ENCODE measurements at regions not wholly inside any gene's neighbourhood (a gene's known extent, or its start where the extent isn't known, plus 50 kb on each side); places are given as distances from the start of the nearest gene placed in this dataset.
A peak's percentile ranks its signal among the peaks of the same experiment; 100 is the strongest.
"Not testable (repeated sequence)": the region's sequence is repeated elsewhere in the genome, so short reads cannot be mapped to it uniquely, and the experiment has no call there.

DNA sequence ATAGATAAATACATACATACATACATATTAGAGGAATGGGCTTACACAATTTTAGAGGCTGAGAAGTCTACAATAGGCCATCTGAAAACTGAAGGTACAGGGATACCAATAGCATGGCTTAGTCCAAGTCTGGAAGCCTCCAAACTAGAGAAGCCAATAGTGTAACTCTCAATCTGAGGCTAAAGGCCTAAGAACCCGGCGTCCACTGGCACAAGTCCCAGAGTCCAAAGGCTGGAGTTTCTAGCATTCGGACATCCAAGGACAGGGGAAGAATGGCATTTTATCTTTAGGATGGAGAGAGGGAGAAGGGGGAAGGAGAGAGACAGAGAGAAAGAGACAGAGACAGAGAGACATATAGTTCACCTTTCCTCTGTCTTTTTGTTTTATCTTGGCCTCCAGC, 63.7 kb upstream of the SYT4 start:
- no peak for DNase-seq

DNA sequence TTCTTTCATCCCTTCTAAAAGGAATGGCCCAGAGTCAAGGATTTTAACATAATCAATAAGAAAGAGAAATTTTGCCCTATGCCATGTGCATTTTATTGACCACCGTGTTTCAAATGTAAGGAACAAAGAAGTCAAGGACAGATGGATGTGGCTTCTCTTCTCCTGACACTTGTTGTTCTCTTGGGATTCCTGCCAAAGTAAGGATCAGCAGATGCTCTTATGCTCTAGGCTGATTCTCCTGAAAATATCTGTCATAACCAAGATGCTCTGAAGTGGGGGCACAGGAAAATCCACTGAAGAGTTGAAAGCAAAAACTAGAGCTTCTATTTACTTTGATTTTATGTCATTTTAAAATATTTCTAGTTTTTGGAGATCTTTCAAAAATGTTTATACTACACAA, 72.9 kb upstream of the SYT4 start:
- DNase-seq, result no peak

DNA sequence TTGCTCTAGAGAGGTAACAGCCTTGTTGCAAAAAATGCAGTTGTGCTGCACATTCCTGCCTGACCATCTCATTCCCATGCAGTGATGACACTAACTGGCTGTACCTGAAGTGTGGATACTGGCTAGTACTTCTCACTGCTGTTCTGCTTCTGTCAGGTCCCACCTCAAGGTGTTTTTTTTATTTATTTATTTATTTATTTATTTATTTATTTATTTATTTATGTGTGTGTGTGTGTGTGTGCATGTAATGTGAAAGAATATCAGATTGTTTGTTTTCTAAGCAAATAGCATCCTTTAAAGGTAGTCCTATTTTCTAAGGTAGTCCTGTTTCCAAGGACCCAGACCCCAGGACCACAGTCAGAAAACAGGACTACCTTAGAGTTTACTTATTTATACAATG, 87.2 kb upstream of the SYT4 start:
- DNase-seq, result no peak

DNA sequence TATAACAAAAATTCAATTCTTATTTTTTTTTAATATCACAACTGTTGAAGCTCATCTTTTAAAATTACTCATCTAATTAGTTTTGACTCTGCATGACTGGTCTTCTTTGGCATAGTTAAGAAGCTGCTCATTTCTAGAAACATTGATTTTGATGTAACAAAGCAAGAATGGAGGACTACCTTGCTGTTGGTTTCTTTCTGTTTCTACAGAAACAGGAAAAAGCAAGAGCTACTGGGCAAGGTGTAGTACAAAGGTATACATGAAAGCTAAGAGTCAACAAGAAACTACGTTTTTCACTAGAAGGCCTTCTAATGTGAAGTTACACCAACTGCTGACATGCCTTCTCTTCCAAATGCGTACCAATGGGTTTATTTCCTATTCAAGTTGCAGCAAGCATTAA, 90.6 kb upstream of the SYT4 start:
- no peak for DNase-seq

DNA sequence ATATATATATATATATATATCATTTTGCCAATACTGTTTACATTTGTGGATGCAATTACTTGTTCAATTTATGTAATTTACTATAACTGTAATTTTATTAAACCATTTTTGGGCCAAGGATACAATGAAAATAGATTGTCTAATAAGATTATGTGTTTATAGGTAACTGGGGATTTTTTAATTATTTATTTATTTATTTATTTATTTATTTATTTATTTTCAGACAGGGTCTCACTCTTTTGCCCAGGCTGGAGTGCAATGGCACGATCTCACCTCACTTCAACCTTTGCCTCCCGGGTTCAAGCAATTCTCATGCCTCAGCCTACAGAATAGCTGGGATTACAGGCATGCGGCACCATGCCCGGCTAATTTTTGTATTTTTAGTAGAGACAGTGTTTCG, 92.0 kb upstream of the SYT4 start:
- DNase-seq, result not testable (repeated sequence)

DNA sequence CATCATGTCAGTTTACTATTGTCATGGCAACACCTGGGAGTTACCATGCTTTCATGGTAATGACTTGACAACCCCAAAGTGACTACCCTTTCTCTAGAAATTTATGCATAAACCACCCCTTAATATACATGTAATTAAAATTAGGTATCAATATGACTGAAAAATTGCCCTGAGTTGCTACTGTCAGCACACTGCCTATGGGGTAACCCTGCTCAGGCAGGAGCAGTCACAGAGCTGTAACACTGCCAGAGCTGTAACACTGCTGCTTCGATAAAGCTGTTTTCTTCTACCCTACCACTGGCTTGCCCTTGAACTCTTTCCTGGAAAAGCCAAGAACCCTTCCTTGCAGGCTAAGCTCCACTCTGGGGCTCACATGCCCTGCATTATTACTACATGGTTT, 95.5 kb upstream of the SYT4 start:
- no peak for DNase-seq

DNA sequence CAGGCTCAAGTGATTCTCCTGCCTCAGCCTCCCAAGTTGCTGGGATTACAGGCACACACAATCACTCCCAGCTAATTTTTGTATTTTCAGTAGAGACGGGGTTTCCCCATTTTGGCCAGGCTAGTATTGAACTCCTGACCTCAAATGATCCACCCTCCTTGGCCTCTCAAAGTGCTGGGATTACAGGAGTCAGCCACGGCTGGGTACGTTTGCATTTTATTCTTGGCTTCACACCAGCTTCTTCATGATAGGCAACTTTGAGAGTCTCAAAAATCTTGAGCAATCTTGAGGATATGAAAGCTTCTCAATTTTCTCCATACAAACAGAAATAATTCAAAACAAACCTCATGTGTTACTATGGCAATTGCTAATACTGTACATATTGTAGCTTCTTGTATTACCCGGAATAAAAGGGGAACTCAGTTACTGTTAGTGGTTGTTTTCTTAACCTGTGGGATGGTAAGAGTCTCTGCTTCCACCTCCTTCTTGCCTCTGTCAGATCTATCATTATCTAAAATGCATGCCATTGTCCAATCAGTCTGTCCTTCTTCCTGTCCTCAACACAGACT, 102.9 kb upstream of the SYT4 start:
- no peak for DNase-seq

DNA sequence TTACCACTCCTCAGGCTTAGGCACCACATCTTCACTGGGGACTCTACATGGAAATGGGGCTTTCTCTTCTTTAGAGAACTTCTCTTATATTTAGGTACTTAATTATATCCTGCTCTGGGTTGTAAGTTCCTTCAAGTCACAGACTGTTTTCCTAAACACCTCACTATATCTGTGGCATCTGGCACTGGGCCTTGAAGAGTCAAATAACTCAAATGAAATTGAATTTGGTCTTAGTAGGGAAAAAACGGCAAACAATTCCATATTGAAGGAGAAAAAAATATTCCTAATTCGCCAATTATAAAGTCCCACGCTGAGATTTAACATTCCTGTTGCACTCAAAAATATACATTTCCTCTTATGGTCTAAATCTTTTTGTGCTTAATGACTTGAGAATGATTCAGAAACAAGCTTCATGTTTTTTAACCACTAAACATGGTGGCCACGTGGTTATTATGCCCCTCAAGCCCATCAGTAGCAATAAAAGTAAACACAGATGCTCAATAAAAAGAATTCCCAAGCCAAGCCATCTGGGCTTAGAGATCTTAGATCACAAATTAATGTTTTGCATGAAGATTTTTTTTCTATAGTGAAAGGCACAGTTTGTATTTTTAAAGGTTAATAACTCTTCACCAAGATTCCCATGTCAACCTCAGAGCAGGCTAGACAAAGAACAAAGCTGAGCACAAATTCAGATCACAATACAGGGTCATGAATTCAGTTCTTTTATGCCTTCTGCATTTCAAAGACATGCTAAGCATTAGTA, 105.5 kb upstream of the SYT4 start:
- no peak for DNase-seq

DNA sequence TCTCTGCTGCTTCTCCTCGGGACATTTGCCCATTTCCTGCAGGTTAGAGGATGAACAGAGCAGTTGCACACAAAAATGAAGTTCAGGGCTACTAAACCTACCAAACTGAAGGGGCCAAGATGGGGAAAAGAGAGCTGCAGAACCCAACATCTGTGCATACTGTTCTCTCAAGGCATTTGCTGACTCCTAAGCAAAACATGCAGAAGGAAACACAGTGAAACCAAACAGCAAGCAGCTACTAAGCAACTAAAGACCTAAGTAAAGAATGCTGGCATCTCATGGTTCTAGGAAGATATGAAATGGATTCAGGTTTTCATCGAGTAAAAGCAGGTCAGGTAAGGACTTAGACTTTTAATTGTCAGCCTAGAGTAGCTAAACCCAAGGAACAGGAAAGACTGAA, 111.9 kb upstream of the SYT4 start:
- DNase-seq, result no peak

DNA sequence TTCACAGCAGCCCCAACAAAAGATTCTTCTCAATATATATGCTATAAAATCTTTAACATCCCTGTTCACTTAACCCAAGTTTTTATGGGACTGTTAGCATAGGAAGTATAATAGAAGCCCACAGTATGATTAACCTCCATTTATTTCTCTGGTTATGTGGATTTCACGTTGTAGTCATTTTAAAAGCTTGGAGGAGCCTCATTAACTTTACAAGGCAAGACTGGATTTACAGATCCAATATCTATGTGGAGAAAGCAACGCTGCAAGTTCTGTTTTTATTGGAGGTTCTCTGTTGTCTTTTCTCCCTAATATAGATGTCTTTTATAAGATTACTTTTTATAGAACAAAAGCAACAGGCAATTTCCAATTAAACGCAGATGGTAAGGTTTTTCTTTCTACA, 114.9 kb upstream of the SYT4 start:
- DNase-seq, result no peak

DNA sequence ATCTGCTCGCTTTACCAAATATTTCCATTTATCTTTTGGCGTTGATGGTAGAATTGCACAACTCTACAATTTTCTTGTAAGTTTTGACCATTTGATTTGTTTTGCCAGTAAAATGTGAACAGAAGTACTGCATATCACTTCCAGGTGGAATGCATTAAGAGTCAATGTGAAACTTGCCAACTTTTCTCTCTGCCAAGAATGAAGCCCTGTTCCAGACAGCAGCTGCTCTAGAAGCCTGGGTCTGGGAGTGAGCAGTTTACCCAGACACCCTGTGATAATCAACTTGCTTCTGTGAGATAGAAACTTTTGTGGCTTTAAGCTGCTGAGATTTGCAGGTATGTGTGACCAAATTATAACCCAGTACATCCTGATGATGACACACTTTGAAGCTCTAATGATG, 115.9 kb upstream of the SYT4 start:
- no peak for DNase-seq

DNA sequence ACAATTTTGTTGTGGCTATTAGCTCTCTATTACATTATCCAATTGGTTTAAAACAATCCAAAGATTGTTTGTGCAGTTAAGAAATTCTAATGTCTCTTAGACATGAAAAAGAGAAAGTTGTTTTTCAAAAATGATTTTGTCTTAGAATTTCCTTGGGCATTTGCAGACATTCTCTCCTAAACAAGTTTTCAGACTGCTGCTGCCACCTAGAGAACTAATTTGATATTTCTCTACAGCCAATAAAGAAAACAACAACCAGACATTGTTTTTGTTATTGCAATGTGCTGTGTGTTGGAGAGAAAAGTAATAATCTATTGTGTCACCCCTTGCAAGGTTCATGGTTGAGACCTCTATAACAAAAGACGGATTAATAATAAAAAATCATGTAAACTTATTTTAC, 119.0 kb upstream of the SYT4 start:
- DNase-seq, result peak; percentile 29

DNA sequence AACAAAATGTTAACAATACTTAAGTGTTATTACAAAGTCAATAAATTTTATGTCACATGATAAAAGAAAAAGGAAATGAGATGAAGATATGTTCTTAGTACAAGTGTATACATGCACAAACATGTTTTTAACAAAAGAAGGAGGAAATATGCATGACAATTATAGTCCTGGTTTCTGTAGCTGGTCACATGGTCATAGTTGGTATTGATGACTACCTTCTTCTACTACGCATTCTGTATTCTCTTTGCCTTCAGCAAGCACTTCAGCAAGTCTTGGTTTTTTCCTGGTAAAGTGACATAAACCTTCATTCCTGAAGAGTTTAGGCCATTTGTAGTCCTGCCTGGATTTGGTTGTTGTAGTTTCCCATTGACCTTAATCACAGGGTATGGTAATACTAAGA, 121.3 kb upstream of the SYT4 start:
- no peak for DNase-seq

DNA sequence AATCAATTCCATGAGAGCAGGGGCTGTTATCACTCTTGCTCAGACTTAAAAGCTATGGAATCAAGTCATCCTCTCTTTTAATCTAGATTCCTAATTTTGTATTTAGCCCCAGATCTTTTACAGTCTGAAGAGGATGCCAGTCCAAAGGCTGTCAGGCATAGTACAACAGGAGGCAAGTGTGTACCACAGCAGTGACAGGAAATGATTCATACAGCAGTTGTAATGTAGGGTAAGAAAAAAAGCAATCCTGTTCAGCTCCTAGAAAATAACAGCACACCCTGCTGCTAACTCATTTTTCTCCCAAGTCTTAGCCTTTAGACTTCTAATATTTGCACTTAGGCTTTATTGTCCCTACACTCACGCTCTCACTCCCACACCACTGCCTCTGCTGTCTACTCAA, 127.8 kb upstream of the SYT4 start:
- DNase-seq, result no peak

DNA sequence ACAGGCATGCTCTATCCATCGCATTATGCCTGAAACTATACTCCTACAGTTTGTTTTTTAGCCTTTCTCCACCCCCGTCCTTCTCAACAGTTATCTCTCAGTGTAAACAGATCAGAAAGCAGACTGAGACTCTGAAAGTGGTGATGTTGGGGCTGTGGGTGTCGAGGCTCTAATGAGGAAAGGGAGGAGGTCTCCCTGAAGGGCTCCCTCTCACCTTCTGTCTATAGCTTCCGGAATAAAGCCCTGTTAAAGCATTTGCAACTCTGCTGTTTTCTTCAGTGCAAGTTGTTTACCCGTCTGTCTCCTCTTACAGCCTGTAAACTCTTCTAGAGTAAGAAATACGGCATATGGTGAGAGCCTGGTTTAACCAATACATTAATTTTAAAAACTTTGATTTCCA, 136.7 kb upstream of the SYT4 start:
- DNase-seq, result no peak

DNA sequence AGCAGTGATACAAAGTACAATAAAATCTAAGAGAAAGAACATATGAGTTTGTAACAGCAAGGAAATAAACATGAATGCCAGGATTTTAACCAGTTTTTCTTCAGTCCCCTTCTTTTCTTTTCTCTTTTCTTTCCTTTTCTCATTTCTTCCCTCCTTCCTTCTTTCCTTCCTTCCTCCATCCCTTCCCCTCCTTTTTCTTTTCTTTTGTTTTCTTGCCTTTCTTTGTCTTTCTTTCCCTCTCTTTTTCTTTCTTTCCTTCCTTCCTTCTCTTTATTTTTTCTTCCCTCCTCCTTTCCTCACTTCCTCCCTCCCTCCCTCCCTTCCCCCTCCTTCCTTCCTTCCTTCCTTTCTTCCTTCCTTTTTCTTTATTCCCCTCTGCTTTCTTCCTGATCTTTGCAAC, 142.8 kb upstream of the SYT4 start:
- DNase-seq, result no peak

DNA sequence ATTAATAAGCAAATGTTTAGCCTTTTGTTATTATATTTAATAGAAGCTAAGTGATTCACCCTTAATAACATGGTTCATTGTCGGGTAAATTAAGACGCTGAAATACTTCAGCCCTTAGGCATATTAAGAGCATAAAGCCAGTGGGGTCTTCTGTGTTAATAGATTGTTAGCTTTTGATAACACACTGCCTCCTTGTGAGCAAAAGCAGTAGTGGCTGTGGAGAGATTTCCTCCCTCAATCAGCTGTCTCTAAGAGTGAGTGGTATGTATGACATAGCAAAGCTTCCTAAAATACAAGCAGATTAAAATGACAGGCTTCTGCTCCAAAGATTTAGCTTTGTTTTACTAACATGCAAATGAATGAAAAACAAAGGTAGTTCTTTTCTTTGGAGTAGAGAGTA, 143.7 kb upstream of the SYT4 start:
- no peak for DNase-seq

DNA sequence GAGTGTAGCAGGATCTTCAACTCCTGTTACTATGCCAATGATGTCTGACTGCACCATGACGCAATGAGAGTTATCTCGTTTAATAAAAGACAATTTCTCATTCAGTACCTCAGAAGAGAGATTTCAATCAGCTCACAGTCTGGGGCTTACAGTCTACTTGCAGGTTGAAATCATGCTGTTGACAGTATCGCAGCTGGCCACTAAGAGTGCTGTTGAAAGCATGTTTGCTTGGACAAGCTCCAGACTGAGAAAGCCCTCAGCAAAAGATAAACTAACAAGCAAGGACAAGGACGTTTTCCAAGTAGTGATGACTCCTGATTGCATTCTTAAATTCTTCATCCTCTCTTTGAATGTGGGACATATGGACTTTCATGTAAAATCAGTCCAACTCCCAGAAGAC, 145.2 kb upstream of the SYT4 start:
- peak; percentile 72 for DNase-seq

DNA sequence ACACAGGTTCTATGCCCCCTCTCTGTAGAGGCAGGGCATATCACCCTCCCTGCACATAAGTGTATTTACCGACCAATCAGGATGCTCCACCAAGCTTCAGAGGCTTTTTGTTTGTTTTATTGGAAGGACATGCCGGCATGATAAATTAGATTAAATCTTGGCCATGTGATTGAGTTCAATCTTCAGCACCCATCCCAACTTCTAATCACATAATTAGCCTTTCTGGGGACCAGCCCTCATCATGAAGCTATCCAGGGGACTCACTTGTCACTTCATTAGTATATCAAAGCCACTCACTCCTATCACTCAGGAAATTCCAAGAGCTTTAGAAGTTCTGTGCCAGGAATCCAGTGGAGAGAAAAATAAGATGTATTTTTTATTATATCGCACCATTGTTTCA, 158.6 kb upstream of the SYT4 start:
- DNase-seq, result no peak

DNA sequence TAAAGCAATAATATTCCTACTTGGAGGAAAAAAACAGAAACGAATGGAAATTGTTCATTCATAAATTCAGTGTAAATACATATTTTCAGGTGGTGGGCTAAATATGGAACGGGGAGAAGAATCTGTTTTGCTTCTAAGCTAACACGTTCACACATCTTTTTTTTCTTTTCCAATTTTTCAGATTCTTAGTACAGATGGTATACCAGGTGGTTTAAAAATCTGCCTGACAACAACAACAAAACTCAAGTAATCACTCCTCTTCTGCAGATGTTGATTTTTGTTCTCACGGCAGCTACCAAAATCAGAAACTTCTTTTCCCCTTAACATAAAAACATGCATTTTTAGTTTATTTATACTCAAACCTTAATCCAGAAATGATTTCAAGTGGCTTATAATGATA, 164.8 kb upstream of the SYT4 start:
- DNase-seq, result no peak

DNA sequence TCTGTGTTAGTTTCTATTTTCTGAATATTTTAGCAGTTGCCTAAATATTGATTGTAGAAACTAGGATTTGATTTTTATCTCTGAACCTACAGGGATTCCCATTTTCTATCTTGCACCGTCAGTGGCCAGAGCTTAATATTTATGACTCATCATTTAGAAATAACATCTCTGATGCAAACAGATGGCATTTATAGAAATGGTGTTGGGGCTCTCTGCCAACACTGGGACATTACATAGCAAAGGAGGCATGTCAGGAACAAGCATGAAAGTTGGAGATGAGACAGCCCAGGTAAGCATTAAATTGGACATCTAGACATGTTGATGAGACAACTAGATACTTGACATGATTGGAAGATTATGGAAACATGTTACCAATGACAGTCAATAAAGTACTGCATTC, 165.3 kb upstream of the SYT4 start:
- peak; percentile 23 for DNase-seq

DNA sequence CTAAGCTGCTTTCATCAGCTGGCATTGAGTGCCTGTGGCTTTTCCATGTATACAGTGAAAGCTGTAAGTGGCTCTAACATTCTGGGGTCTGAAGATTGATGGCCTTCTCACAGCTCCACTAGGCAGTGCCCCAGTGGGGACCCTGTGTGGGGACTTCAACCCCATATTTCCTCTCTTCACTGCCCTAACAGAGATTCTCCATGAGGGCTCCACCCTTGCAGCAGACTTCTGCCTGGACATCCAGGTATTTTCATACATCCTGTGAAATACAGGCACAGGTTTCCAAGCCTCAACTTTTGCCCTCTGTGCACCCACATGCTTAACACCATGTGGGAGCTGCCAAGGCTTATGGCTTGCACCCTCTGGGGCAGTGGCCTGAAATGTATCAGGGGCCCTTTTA, 188.2 kb upstream of the SYT4 start:
- no peak for DNase-seq

DNA sequence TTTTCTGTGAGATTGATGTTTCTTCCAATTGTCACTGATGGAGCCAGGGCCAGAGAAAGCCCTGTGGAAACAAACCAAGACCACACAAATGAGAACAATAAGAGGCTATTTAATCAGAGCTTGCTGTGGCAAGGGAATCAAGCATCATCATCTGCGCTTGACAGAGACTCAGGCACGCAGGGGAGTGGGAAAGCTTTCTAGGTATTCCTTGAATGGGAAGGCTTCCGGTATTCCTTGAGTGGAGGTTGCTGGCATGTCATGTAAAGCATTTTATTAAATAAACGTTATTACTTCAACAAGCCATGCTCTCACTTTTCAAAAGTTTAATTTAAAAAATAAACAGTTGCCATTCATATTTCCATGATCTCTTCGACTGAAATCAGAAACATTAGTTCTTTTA, 194.6 kb upstream of the SYT4 start:
- no peak for DNase-seq

DNA sequence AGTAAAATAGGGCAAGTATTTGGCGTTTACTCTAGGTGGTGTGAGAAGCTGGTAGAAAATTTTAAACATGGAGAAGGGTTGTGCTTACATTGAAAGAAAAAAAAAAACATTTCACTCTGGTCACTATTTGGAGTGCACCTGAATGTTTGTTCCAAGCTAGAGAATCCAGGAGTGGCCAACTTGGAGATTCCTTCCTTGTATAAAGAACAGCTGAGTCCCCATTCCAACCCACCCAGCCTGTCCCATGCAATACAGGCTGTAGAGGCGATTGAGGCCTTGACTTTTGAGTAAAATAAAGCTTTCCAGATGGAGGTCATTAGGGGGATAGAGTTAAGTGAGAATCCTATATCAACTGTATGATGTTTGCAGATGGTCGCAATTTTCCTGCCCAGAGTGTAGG, 203.8 kb upstream of the SYT4 start:
- DNase-seq, result no peak

DNA sequence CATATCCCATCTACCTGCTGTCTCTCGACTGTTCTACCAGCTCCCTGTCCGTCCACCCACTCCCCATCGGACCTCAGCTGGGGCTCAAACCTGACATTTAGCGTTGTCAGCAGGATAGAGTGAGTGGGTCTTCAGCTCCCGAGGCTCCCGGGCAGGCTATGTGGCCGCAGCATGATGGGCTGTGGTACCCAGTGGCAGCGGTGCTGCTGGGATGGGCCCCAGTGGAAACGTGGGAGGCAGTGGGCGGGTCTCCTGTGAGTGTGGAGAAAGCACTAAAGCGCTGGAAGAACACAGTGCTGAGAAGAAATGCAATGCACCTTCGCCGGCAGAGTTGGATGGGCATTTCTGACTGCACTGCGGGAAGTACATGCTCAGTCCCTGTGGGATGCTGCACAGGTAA, 204.8 kb upstream of the SYT4 start:
- no peak for DNase-seq
